K562 (cell line): ENCODE measurements at regions not wholly inside any gene's neighbourhood (a gene's known extent, or its start where the extent isn't known, plus 50 kb on each side); places are given as distances from the start of the nearest gene placed in this dataset.

Source experiments
- POLR2A ChIP-seq: fragments of 450-650 bp; conservative IDR thresholded peaks from 2 replicates; pipeline ENCODE4 v1.6.1; 2016
- TF ChIP-seq, protein P1 (sequence below), 3 experiments: IDR thresholded peaks in 2 of 3; conservative IDR thresholded peaks in 1 of 3; 2 replicates each; pipeline ENCODE4 v1.5.1; 2011 to 2012; ENCODE audit warnings: low read length in 3 of 3, mild to moderate bottlenecking in 3 of 3, control low read depth in 2 of 3, improper control_type of control experiment in 1 of 3, inconsistent platforms in 1 of 3, low read depth in 1 of 3, mixed read lengths in 1 of 3, moderate library complexity in 1 of 3; ENCODE audit not compliant: insufficient read depth in 2 of 3

- no peak for TF ChIP-seq POLR2A
- TF ChIP-seq, protein P1, sequence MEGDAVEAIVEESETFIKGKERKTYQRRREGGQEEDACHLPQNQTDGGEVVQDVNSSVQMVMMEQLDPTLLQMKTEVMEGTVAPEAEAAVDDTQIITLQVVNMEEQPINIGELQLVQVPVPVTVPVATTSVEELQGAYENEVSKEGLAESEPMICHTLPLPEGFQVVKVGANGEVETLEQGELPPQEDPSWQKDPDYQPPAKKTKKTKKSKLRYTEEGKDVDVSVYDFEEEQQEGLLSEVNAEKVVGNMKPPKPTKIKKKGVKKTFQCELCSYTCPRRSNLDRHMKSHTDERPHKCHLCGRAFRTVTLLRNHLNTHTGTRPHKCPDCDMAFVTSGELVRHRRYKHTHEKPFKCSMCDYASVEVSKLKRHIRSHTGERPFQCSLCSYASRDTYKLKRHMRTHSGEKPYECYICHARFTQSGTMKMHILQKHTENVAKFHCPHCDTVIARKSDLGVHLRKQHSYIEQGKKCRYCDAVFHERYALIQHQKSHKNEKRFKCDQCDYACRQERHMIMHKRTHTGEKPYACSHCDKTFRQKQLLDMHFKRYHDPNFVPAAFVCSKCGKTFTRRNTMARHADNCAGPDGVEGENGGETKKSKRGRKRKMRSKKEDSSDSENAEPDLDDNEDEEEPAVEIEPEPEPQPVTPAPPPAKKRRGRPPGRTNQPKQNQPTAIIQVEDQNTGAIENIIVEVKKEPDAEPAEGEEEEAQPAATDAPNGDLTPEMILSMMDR (IDR thresholded peaks at IDR 0.05 in 2 of 3, conservative IDR thresholded peaks at IDR 0.05 in 1 of 3; ENCODE audit: insufficient read depth in 2 of 3, low read depth in 1 of 3, low read length in 3 of 3), result no peak
Observed at GRCh38 chr3:124632566-124633140, 97.6 kb upstream of the UMPS start.
